HG02870 (cell line): ENCODE measurements at regions not wholly inside any gene's neighbourhood (a gene's known extent, or its start where the extent isn't known, plus 50 kb on each side); places are given as distances from the start of the nearest gene placed in this dataset.
"Not testable (repeated sequence)": the region's sequence is repeated elsewhere in the genome, so short reads cannot be mapped to it uniquely, and the experiment has no call there.

ENCODE experiments used
- ATAC-seq: cut with Tn5 transposase; IDR thresholded peaks from one replicate; pipeline ENCODE4 v1.9.1; 2021; ENCODE audit warnings: mild to moderate bottlenecking, moderate library complexity; ENCODE audit not compliant: unreplicated experiment

GRCh38 chr4:74505355-74505978, 60.5 kb downstream of the AREG start:
- ATAC-seq, result not testable (repeated sequence)

GRCh38 chr4:74509363-74509762, 64.4 kb downstream of the AREG start:
- not testable (repeated sequence) for ATAC-seq

GRCh38 chr4:74516303-74516702, 71.4 kb downstream of the AREG start:
- no peak for ATAC-seq

- no peak for ATAC-seq
These were observed 73.1 kb downstream of the AREG start for GRCh38 chr4:74517996-74518395.

- ATAC-seq, result no peak
These were observed 77.5 kb downstream of the AREG start for GRCh38 chr4:74522251-74522991.

GRCh38 chr4:74523096-74523495, 78.2 kb downstream of the AREG start:
- no peak for ATAC-seq

GRCh38 chr4:74524985-74525384, 80.0 kb downstream of the AREG start:
- ATAC-seq, result no peak

- no peak for ATAC-seq
These were observed 82.1 kb downstream of the AREG start for GRCh38 chr4:74527049-74527448.

GRCh38 chr4:74528178-74528577, 83.2 kb downstream of the AREG start:
- no peak for ATAC-seq

GRCh38 chr4:74529284-74530041, 84.5 kb downstream of the AREG start:
- ATAC-seq, result no peak

- peak; percentile 89 for ATAC-seq
These were observed 87.2 kb downstream of the AREG start for GRCh38 chr4:74531963-74532794.

- ATAC-seq, result no peak
These were observed 89.2 kb downstream of the AREG start for GRCh38 chr4:74534121-74534520.

- ATAC-seq, result no peak
These were observed 90.0 kb downstream of the AREG start for GRCh38 chr4:74534936-74535335.

- no peak for ATAC-seq
These were observed 90.6 kb downstream of the AREG start for GRCh38 chr4:74535512-74535911.

- ATAC-seq, result no peak
These were observed 91.6 kb downstream of the AREG start for GRCh38 chr4:74536557-74536956.

GRCh38 chr4:74537459-74537858, 92.5 kb downstream of the AREG start:
- no peak for ATAC-seq

GRCh38 chr4:74539044-74539790, 94.3 kb downstream of the AREG start:
- ATAC-seq, result no peak

- ATAC-seq, result no peak
These were observed 95.3 kb downstream of the AREG start for GRCh38 chr4:74540193-74540592.

- no peak for ATAC-seq
These were observed 96.7 kb downstream of the AREG start for GRCh38 chr4:74541667-74542066.

GRCh38 chr4:74543231-74543781, 98.4 kb downstream of the AREG start:
- ATAC-seq, result peak; percentile 81
